ENCODE measurements at regions not wholly inside any gene's neighbourhood (a gene's known extent, or its start where the extent isn't known, plus 50 kb on each side); places are given as distances from the start of the nearest gene placed in this dataset.

GRCh38 chr2:219907011-219907365 lies 279.6 kb downstream of the SLC4A3 start:
- CTCF ChIA-PET = interaction anchor here (0.7 kb wide), 1 partner anchor 19 kb away, joined by 3 read pairs; no protein-coding TSS in a partner anchor
- Histone ChIP-seq H3K36me3 (ENCODE audit: control insufficient read depth in 2 of 2, insufficient read depth in 1 of 2, low read length in 2 of 2) (no peaks in the 10 kb centered on the region), H3K4me1 (ENCODE audit: control insufficient read depth, insufficient read depth, low read length) (no peaks in the 10 kb centered on the region), H3K9me3 (ENCODE audit: control insufficient read depth, insufficient read depth, low read depth, low read length) (no peaks in the 10 kb centered on the region), H3K4me3 (ENCODE audit: low read depth, low read length) (no peak overlapping the region), H3K27ac (ENCODE audit: extremely low read depth, low read depth, low read length) (no peak overlapping the region)
- TF ChIP-seq ZNF112 (tag by site-specific recombination; IDR thresholded peaks at IDR 0.05) = no peak
- no peak for TF ChIP-seq ZNF654 (tag by site-specific recombination; IDR thresholded peaks at IDR 0.05; ENCODE audit: low read depth)
- no peak for TF ChIP-seq GLIS2 (tag by site-specific recombination; IDR thresholded peaks at IDR 0.05)
- no peak for TF ChIP-seq ZNF621 (tag by site-specific recombination; IDR thresholded peaks at IDR 0.05)
- no peak for TF ChIP-seq ZNF785 (tag by site-specific recombination; IDR thresholded peaks at IDR 0.05)
- no peak for TF ChIP-seq ZNF184 (tag by site-specific recombination; IDR thresholded peaks at IDR 0.05)
- TF ChIP-seq ZNF266 (tag by site-specific recombination; IDR thresholded peaks at IDR 0.05; ENCODE audit: low read depth) = no peak
- TF ChIP-seq ZBTB7A (tag by site-specific recombination; IDR thresholded peaks at IDR 0.05; ENCODE audit: low read depth) = no peak
- no peak for TF ChIP-seq HIC1 (tag by site-specific recombination; IDR thresholded peaks at IDR 0.05)
- no peak for TF ChIP-seq ZFP41 (tag by site-specific recombination; IDR thresholded peaks at IDR 0.05; ENCODE audit: borderline replicate concordance)
- no peak for TF ChIP-seq ZNF133 (tag by site-specific recombination; IDR thresholded peaks at IDR 0.05)
- no peak for TF ChIP-seq ZNF645 (tag by site-specific recombination; IDR thresholded peaks at IDR 0.05)
- TF ChIP-seq ZBTB26 (tag by site-specific recombination; optimal IDR thresholded peaks at IDR 0.05) = no peak
- no peak for TF ChIP-seq ZNF658 (tag by site-specific recombination; IDR thresholded peaks at IDR 0.05)
- no peak for TF ChIP-seq ZNF37A (tag by site-specific recombination; IDR thresholded peaks at IDR 0.05)
- TF ChIP-seq ZNF585B (tag by site-specific recombination; IDR thresholded peaks at IDR 0.05) = no peak
- TF ChIP-seq ZNF513 (tag by site-specific recombination; IDR thresholded peaks at IDR 0.05) = no peak
- no peak for TF ChIP-seq ZNF514 (tag by site-specific recombination; IDR thresholded peaks at IDR 0.05)
- POLR2A ChIA-PET = no interaction called here

- ChIA-PET CTCF (no interaction called here), POLR2A (no interaction called here)
- TF ChIP-seq ZFP41 (tag by site-specific recombination; IDR thresholded peaks at IDR 0.05; ENCODE audit: borderline replicate concordance) (no peak), ZNF624 (tag by site-specific recombination; IDR thresholded peaks at IDR 0.05) (no peak), CTCF (tag by site-specific recombination; IDR thresholded peaks at IDR 0.05) (peak; percentile 20; the same call in 1 of the 2 replicates), ZNF341 (tag by site-specific recombination; IDR thresholded peaks at IDR 0.05; ENCODE audit: low read depth) (no peak)
- no peaks in the 10 kb centered on the region for H3K36me3 ChIP-seq (ENCODE audit: control insufficient read depth in 2 of 2, insufficient read depth in 1 of 2, low read length in 2 of 2)
- no peak overlapping the region for H3K4me3 ChIP-seq (ENCODE audit: low read depth, low read length)
- H3K9me3 ChIP-seq (ENCODE audit: control insufficient read depth, insufficient read depth, low read depth, low read length) = no peaks in the 10 kb centered on the region
- no peaks in the 10 kb centered on the region for H3K4me1 ChIP-seq (ENCODE audit: control insufficient read depth, insufficient read depth, low read length)
- H3K27ac ChIP-seq (ENCODE audit: extremely low read depth, low read depth, low read length) = no peak overlapping the region
These were observed 281.1 kb downstream of the SLC4A3 start for GRCh38 chr2:219908538-219908937.
